ENCODE measurements at regions not wholly inside any gene's neighbourhood (a gene's known extent, or its start where the extent isn't known, plus 50 kb on each side); places are given as distances from the start of the nearest gene placed in this dataset.

DNA sequence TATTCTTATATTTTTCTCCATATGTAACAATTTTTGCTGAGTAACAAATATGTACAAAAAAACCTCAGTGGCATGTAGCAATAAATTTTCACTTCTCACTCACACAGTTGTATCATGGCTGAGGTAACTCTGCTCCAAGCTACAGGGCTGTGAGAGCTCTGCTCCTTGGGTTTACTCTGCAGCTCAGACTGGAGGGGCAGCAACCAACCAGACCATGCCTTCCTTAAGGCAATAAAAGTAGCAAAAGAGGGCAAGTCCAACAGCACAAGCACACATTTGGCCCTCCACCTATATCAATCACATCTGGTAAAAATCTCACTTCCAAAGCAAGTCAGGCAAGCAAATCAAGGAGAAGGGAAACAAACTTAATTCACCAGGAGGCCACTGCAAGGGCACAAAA, 102.9 kb downstream of the CRPPA start (continued):
- no peak for TF ChIP-seq ZNF462 (CRISPR knock-in tag; IDR thresholded peaks at IDR 0.05)
- TF ChIP-seq STAT1 (IDR thresholded peaks at IDR 0.05; ENCODE audit: unreplicated experiment): no peak

- Mint-ChIP-seq H3K27ac (no peak overlapping the region), H3K4me1 (no peaks in the 10 kb centered on the region), H3K9me3 (no peaks in the 10 kb centered on the region), H3K27me3 (ENCODE audit: insufficient read depth, low read depth, poor library complexity) (no peaks in the 10 kb centered on the region), H3K36me3 (ENCODE audit: low read depth) (no peaks in the 10 kb centered on the region), H3K4me3 (no peak overlapping the region)
- no peaks in the 10 kb centered on the region for H4K20me1 ChIP-seq (replicated peaks; ENCODE audit: insufficient read depth)
- no peaks in the 10 kb centered on the region for H3K79me2 ChIP-seq (replicated peaks; ENCODE audit: insufficient read depth)
- no peak overlapping the region for H3K4me2 ChIP-seq
- 0 out of 2 replicates have a peak, but pooled peaks cover 2% of the 10 kb centered on the region for H3K9me2 ChIP-seq (ENCODE audit: insufficient read depth)
- DNase-seq (ENCODE audit: low spot score): no peak
- H3K4me1 ChIP-seq (ENCODE audit: insufficient read depth): no peaks in the 10 kb centered on the region
- no peak overlapping the region for H3K27ac ChIP-seq (ENCODE audit: low read depth)
- no peak for ATAC-seq
- H3K36me3 ChIP-seq (ENCODE audit: insufficient read depth): no peaks in the 10 kb centered on the region
- no peak overlapping the region for H3K4me3 ChIP-seq
- H2AFZ ChIP-seq: no peak overlapping the region
- no peaks in the 10 kb centered on the region for H3F3A ChIP-seq (replicated peaks; ENCODE audit: low read depth)
- no peaks in the 10 kb centered on the region for H3K27me3 ChIP-seq (ENCODE audit: insufficient read depth)
- TF ChIP-seq JUNB (IDR thresholded peaks at IDR 0.05; ENCODE audit: unreplicated experiment) (no peak), ZNF462 (CRISPR knock-in tag; IDR thresholded peaks at IDR 0.05) (no peak), ZNF331 (CRISPR knock-in tag; IDR thresholded peaks at IDR 0.05; ENCODE audit: low read depth) (no peak), POLR2AphosphoS5 (IDR thresholded peaks at IDR 0.05; ENCODE audit: low read depth) (no peak), STAT1 (IDR thresholded peaks at IDR 0.05; ENCODE audit: unreplicated experiment) (no peak)
- TF ChIP-seq, protein P1, sequence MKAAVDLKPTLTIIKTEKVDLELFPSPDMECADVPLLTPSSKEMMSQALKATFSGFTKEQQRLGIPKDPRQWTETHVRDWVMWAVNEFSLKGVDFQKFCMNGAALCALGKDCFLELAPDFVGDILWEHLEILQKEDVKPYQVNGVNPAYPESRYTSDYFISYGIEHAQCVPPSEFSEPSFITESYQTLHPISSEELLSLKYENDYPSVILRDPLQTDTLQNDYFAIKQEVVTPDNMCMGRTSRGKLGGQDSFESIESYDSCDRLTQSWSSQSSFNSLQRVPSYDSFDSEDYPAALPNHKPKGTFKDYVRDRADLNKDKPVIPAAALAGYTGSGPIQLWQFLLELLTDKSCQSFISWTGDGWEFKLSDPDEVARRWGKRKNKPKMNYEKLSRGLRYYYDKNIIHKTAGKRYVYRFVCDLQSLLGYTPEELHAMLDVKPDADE (IDR thresholded peaks at IDR 0.05): no peak
- TF ChIP-seq, protein P2, sequence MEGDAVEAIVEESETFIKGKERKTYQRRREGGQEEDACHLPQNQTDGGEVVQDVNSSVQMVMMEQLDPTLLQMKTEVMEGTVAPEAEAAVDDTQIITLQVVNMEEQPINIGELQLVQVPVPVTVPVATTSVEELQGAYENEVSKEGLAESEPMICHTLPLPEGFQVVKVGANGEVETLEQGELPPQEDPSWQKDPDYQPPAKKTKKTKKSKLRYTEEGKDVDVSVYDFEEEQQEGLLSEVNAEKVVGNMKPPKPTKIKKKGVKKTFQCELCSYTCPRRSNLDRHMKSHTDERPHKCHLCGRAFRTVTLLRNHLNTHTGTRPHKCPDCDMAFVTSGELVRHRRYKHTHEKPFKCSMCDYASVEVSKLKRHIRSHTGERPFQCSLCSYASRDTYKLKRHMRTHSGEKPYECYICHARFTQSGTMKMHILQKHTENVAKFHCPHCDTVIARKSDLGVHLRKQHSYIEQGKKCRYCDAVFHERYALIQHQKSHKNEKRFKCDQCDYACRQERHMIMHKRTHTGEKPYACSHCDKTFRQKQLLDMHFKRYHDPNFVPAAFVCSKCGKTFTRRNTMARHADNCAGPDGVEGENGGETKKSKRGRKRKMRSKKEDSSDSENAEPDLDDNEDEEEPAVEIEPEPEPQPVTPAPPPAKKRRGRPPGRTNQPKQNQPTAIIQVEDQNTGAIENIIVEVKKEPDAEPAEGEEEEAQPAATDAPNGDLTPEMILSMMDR (conservative IDR thresholded peaks at IDR 0.05; ENCODE audit: low read depth in 2 of 2): no peak
Measured at GRCh38 chr7:16317406-16317805, 103.9 kb downstream of the CRPPA start.

Measured in GM23338 (cell line).